H1 (cell line): ENCODE measurements at regions not wholly inside any gene's neighbourhood (a gene's known extent, or its start where the extent isn't known, plus 50 kb on each side); places are given as distances from the start of the nearest gene placed in this dataset.
"Not testable (repeated sequence)": the region's sequence is repeated elsewhere in the genome, so short reads cannot be mapped to it uniquely, and the experiment has no call there.

Source experiments
- CTCF ChIA-PET: fragments of 300-600 bp; sonication (Branson Sonifier 250); formaldehyde crosslinking; loops from one replicate; lab custom pipeline; 2021; ENCODE audit not compliant: partially characterized antibody; lab: Charles Lee
- POLR2A ChIA-PET: fragments of 300-600 bp; sonication (Branson Sonifier 250); formaldehyde crosslinking; loops from one replicate; lab custom pipeline; 2021; ENCODE audit warnings: inconsistent platforms; ENCODE audit not compliant: partially characterized antibody; lab: Charles Lee
- DNase-seq, 2 experiments: peaks; one replicate each; pipeline versions ENCODE4 v3.0.0 to v3.0.0-alpha.2; 2010 to 2022; ENCODE audit warnings: low spot score in 2 of 2, low read depth in 1 of 2, mixed read lengths in 1 of 2
- FAIRE-seq: peaks from 2 replicates; lab custom pipeline; 2011; peaks lifted over from hg19 to GRCh38; lab: Jason Lieb, UNC
- H2AFZ ChIP-seq: 2 replicates; pipeline ENCODE4 v1.8.1; 2012; ENCODE audit warnings: low read length, inconsistent platforms
- H2AK5ac ChIP-seq: 2 replicates; pipeline ENCODE4 v1.6.1; 2013; ENCODE audit warnings: low read depth, low read length
- H2BK120ac ChIP-seq: replicated peaks from 2 replicates; pipeline ENCODE3; 2013; ENCODE audit warnings: low read depth, low read length, inconsistent platforms
- H2BK12ac ChIP-seq: 2 replicates; pipeline ENCODE4 v1.6.1; 2013; ENCODE audit warnings: low read depth, low read length
- H2BK15ac ChIP-seq: 2 replicates; pipeline ENCODE4 v1.6.1; 2013; ENCODE audit warnings: low read length
- H2BK20ac ChIP-seq: 2 replicates; pipeline ENCODE4 v1.6.1; 2013; ENCODE audit warnings: low read length
- H2BK5ac ChIP-seq: 2 replicates; pipeline ENCODE4 v1.6.1; 2013; ENCODE audit warnings: low read depth, low read length
- H3K14ac ChIP-seq: 2 replicates; pipeline ENCODE4 v1.6.1; 2013; ENCODE audit warnings: inconsistent platforms; ENCODE audit not compliant: insufficient read length
- H3K18ac ChIP-seq: 2 replicates; pipeline ENCODE4 v1.6.1; 2013; ENCODE audit warnings: low read length; ENCODE audit errors: extremely low read depth
- H3K23ac ChIP-seq: 2 replicates; pipeline ENCODE4 v1.6.1; 2013; ENCODE audit warnings: inconsistent platforms; ENCODE audit not compliant: insufficient read length
- H3K23me2 ChIP-seq: 2 replicates; pipeline ENCODE4 v1.6.1; 2013; ENCODE audit warnings: low read depth, low read length
- H3K27ac ChIP-seq: 2 replicates; pipeline ENCODE4 v1.6.1; 2011; ENCODE audit warnings: low read depth, low read length, inconsistent platforms
- H3K27me3 ChIP-seq, 4 experiments: replicated peaks in 1 of 4; 1 replicate in 1 of 4; 2 replicates in 3 of 4; pipeline versions ENCODE4 v1.6.1 to v1.8.1; 2011 to 2013; ENCODE audit warnings: low read length in 3 of 4, mild to moderate bottlenecking in 3 of 4, inconsistent platforms in 2 of 4, mixed read lengths in 2 of 4, moderate library complexity in 1 of 4; ENCODE audit not compliant: control insufficient read depth in 3 of 4, insufficient read depth in 3 of 4; ENCODE audit errors: extremely low read depth in 1 of 4
- H3K36me3 ChIP-seq, 4 experiments: 2 replicates each; pipeline versions ENCODE4 v1.6.1 to v1.8.1; 2011 to 2013; ENCODE audit warnings: mild to moderate bottlenecking in 4 of 4, low read length in 3 of 4, moderate library complexity in 2 of 4, control low read depth in 1 of 4, inconsistent platforms in 1 of 4; ENCODE audit not compliant: insufficient read depth in 4 of 4, control insufficient read depth in 2 of 4
- H3K4ac ChIP-seq: replicated peaks from 2 replicates; pipeline ENCODE3; 2013; ENCODE audit warnings: low read length, low read depth, mixed read lengths, inconsistent platforms; ENCODE audit not compliant: insufficient read length
- H3K4me1 ChIP-seq, 4 experiments: replicated peaks in 1 of 4; 1 replicate in 1 of 4; 2 replicates in 3 of 4; pipeline versions ENCODE4 v1.6.1 to v1.8.1; 2011 to 2013; ENCODE audit warnings: low read length in 3 of 4, inconsistent platforms in 2 of 4, mixed read lengths in 1 of 4; ENCODE audit not compliant: insufficient read depth in 4 of 4, control insufficient read depth in 3 of 4
- H3K4me2 ChIP-seq, 2 experiments: 2 replicates each; pipeline versions ENCODE4 v1.6.1 to v1.8.1; 2011 to 2013; ENCODE audit warnings: low read depth in 2 of 2, low read length in 2 of 2, control low read depth in 1 of 2, inconsistent platforms in 1 of 2, mild to moderate bottlenecking in 1 of 2; ENCODE audit not compliant: insufficient read depth in 1 of 2
- H3K4me3 ChIP-seq, 4 experiments: fragments of 200-600, 300-600 bp in 1 of 4; sonication (generic), shearing (Covaris generic), sonication (Bioruptor Twin) in 1 of 4; 2 replicates each; pipeline versions ENCODE4 v1.5.1 to v1.8.1; 2011 to 2016; ENCODE audit warnings: low read length in 4 of 4, low read depth in 3 of 4, control low read depth in 2 of 4, inconsistent platforms in 2 of 4, mild to moderate bottlenecking in 2 of 4, mixed read lengths in 1 of 4, moderate library complexity in 1 of 4; ENCODE audit not compliant: insufficient read depth in 2 of 4; ENCODE audit errors: extremely low read depth in 1 of 4
- H3K56ac ChIP-seq: replicated peaks from 2 replicates; pipeline ENCODE3; 2013; ENCODE audit warnings: low read depth, mild to moderate bottlenecking, mixed read lengths, low read length, inconsistent platforms; ENCODE audit not compliant: insufficient read length
- H3K79me1 ChIP-seq: 2 replicates; pipeline ENCODE4 v1.6.1; 2013; ENCODE audit warnings: low read depth, low read length, control low read depth
- H3K79me2 ChIP-seq, 2 experiments: 2 replicates each; pipeline versions ENCODE4 v1.6.1 to v1.8.1; 2012 to 2013; ENCODE audit warnings: low read length in 2 of 2, mild to moderate bottlenecking in 2 of 2, inconsistent platforms in 1 of 2; ENCODE audit not compliant: insufficient read depth in 2 of 2, control insufficient read depth in 1 of 2
- H3K9ac ChIP-seq, 4 experiments: replicated peaks in 1 of 4; 1 replicate in 1 of 4; 2 replicates in 3 of 4; pipeline versions ENCODE4 v1.6.1 to v1.8.1; 2011 to 2013; ENCODE audit warnings: low read depth in 3 of 4, low read length in 3 of 4, control low read depth in 2 of 4, mild to moderate bottlenecking in 2 of 4, moderate library complexity in 2 of 4, inconsistent platforms in 1 of 4; ENCODE audit errors: extremely low read depth in 1 of 4
- H3K9me3 ChIP-seq, 2 experiments: 2 replicates each; pipeline versions ENCODE4 v1.6.1 to v1.8.1; 2012 to 2013; ENCODE audit warnings: mild to moderate bottlenecking in 2 of 2, moderate library complexity in 2 of 2, control low read depth in 1 of 2, inconsistent platforms in 1 of 2, low read depth in 1 of 2, low read length in 1 of 2, mixed read lengths in 1 of 2; ENCODE audit not compliant: insufficient read depth in 2 of 2
- H4K20me1 ChIP-seq, 2 experiments: replicated peaks in 1 of 2; 2 replicates each; pipeline versions ENCODE3 to v1.8.1; 2011 to 2013; ENCODE audit warnings: inconsistent platforms in 2 of 2, low read length in 2 of 2, mild to moderate bottlenecking in 1 of 2; ENCODE audit not compliant: insufficient read depth in 2 of 2, control insufficient read depth in 1 of 2
- H4K5ac ChIP-seq: 2 replicates; pipeline ENCODE4 v1.6.1; 2013; ENCODE audit warnings: low read length, low read depth, mixed read lengths, inconsistent platforms; ENCODE audit not compliant: insufficient read length
- H4K8ac ChIP-seq: 2 replicates; pipeline ENCODE4 v1.8.0; 2013; ENCODE audit warnings: mild to moderate bottlenecking, moderate library complexity, low read length, inconsistent platforms; ENCODE audit not compliant: insufficient read depth; ENCODE audit errors: extremely low read depth
- H4K91ac ChIP-seq: replicated peaks from 2 replicates; pipeline ENCODE3; 2013; ENCODE audit warnings: low read length, mixed read lengths, inconsistent platforms; ENCODE audit not compliant: insufficient read length
- CHD2 ChIP-seq: IDR thresholded peaks from 2 replicates; pipeline ENCODE4 v1.6.1; 2012; ENCODE audit warnings: low read length, improper control_type of control experiment
- HDAC6 ChIP-seq: IDR thresholded peaks from one replicate; pipeline ENCODE4 v1.7.1; 2012; ENCODE audit warnings: low read depth, mild to moderate bottlenecking, inconsistent platforms, low read length, moderate library complexity
- YY1 ChIP-seq: IDR thresholded peaks from 2 replicates; pipeline ENCODE4 v1.6.1; 2011; ENCODE audit warnings: low read depth, mild to moderate bottlenecking, low read length
- WGBS, 2 experiments: shearing (Covaris generic) in 1 of 2; methylation state at CpG; one replicate each; pipeline versions ENCODE4 v1.1.6 to v1.1.7; 2013 to 2015; ENCODE audit warnings: low lambda C conversion rate in 2 of 2, mixed read lengths in 2 of 2, inconsistent platforms in 1 of 2, low coverage in 1 of 2, missing lambda C conversion rate in 1 of 2; ENCODE audit not compliant: insufficient replicate concordance in 2 of 2, insufficient coverage in 1 of 2, insufficient read length in 1 of 2; ENCODE audit errors: extremely low coverage in 1 of 2, missing lambda C conversion rate in 1 of 2; 5-methylcytosine and 5-hydroxymethylcytosine counted together

- no peak overlapping the region for H3K4me2 ChIP-seq
- no peaks in the 10 kb centered on the region for H3K23me2 ChIP-seq
- H3K79me2 ChIP-seq = no peaks in the 10 kb centered on the region
- peaks cover 0 to 3% (median 0%) of the 10 kb centered on the region in 4 experiments; a peak in 1 of 8 replicates for H3K36me3 ChIP-seq
- no peak overlapping the region for H3K18ac ChIP-seq
- H3K27ac ChIP-seq = no peak overlapping the region
- no peak for TF ChIP-seq CHD2
- TF ChIP-seq HDAC6 = no peak
- TF ChIP-seq YY1 = no peak
- H4K91ac ChIP-seq = no peak overlapping the region
- H2BK12ac ChIP-seq = no peak overlapping the region
- H3K4ac ChIP-seq = no peak overlapping the region
- no peak for FAIRE-seq
- CTCF ChIA-PET = no interaction called here
- H3K9me3 ChIP-seq = peaks cover 19 to 28% of the 10 kb centered on the region in 2 experiments
- H2AFZ ChIP-seq = no peak overlapping the region
- H3K23ac ChIP-seq = no peak overlapping the region
- H3K27me3 ChIP-seq = no peaks in the 10 kb centered on the region
- DNase-seq = no peak
- no peak overlapping the region for H3K9ac ChIP-seq
- H3K4me3 ChIP-seq = no peak overlapping the region
- no peak overlapping the region for H4K8ac ChIP-seq
- no peak overlapping the region for H4K5ac ChIP-seq
- H3K4me1 ChIP-seq = no peaks in the 10 kb centered on the region
- no peak overlapping the region for H2AK5ac ChIP-seq
- no peak overlapping the region for H2BK20ac ChIP-seq
- H3K14ac ChIP-seq = no peak overlapping the region
- H3K56ac ChIP-seq = no peak overlapping the region
- no peak overlapping the region for H2BK5ac ChIP-seq
- no peak overlapping the region for H2BK120ac ChIP-seq
- 97% methylated on average over 2 of the region's 2 CpGs; no CpG with 5 or more reads in 1 of the 2 experiments for WGBS, 2 experiments
- H2BK15ac ChIP-seq = no peak overlapping the region
- POLR2A ChIA-PET = no interaction called here
- no peaks in the 10 kb centered on the region for H3K79me1 ChIP-seq
- H4K20me1 ChIP-seq = no peaks in the 10 kb centered on the region
Observed at GRCh38 chr1:217039926-217040325, 316.7 kb upstream of the ESRRG start.

GRCh38 chr1:217039139-217039538, 315.9 kb upstream of the ESRRG start:
- H3K9ac ChIP-seq, H3K4me1 ChIP-seq, H4K20me1 ChIP-seq, H3K27me3 ChIP-seq, H2BK12ac ChIP-seq, H2AK5ac ChIP-seq, H3K23ac ChIP-seq, H3K79me2 ChIP-seq, H3K27ac ChIP-seq, H2BK5ac ChIP-seq, H2BK120ac ChIP-seq, H4K91ac ChIP-seq, H3K36me3 ChIP-seq, FAIRE-seq, CTCF ChIA-PET, H4K8ac ChIP-seq, H3K56ac ChIP-seq, H2AFZ ChIP-seq, H3K14ac ChIP-seq, DNase-seq, H4K5ac ChIP-seq, H3K4ac ChIP-seq, POLR2A ChIA-PET, H3K4me3 ChIP-seq, H2BK15ac ChIP-seq, H3K4me2 ChIP-seq, H3K79me1 ChIP-seq, H3K18ac ChIP-seq, H3K23me2 ChIP-seq, H2BK20ac ChIP-seq: not testable (repeated sequence)
- 77% methylated on average over 3 of the region's 3 CpGs; no CpG with 5 or more reads in 1 of the 2 experiments for WGBS, 2 experiments
- peaks cover 19 to 28% of the 10 kb centered on the region in 2 experiments for H3K9me3 ChIP-seq
